ENCODE measurements at regions not wholly inside any gene's neighbourhood (a gene's known extent, or its start where the extent isn't known, plus 50 kb on each side); places are given as distances from the start of the nearest gene placed in this dataset.

- no peak for DNase-seq (ENCODE audit: low spot score)
These were observed 103.4 kb downstream of the QRFPR start for GRCh38 chr4:121277194-121278105.

GRCh38 chr4:121273191-121273590 is 107.6 kb downstream of the QRFPR start:
- no peak for DNase-seq (ENCODE audit: low spot score)

- DNase-seq (ENCODE audit: low spot score) = no peak
These were observed 108.3 kb downstream of the QRFPR start for GRCh38 chr4:121272526-121272925.

- DNase-seq (ENCODE audit: low spot score) = no peak
These were observed 106.3 kb upstream of the TNIP3 start for GRCh38 chr4:121270389-121270788.

- no peak for DNase-seq (ENCODE audit: low spot score)
These were observed 104.9 kb upstream of the TNIP3 start for GRCh38 chr4:121269001-121269400.

- no peak for DNase-seq (ENCODE audit: low spot score)
These were observed 102.9 kb upstream of the TNIP3 start for GRCh38 chr4:121266982-121267381.

- DNase-seq (ENCODE audit: low spot score) = no peak
These were observed 92.9 kb upstream of the TNIP3 start for GRCh38 chr4:121256887-121257466.

GRCh38 chr4:121255986-121256750 is 92.0 kb upstream of the TNIP3 start:
- DNase-seq (ENCODE audit: low spot score) = peak; percentile 25

GRCh38 chr4:121253961-121254360 is 89.8 kb upstream of the TNIP3 start:
- no peak for DNase-seq (ENCODE audit: low spot score)

- DNase-seq (ENCODE audit: low spot score) = peak; percentile 59
These were observed 88.2 kb upstream of the TNIP3 start for GRCh38 chr4:121252224-121252806.

GRCh38 chr4:121248747-121249146 is 84.6 kb upstream of the TNIP3 start:
- no peak for DNase-seq (ENCODE audit: low spot score)

- DNase-seq (ENCODE audit: low spot score) = no peak
These were observed 82.6 kb upstream of the TNIP3 start for GRCh38 chr4:121246698-121247097.

- no peak for DNase-seq (ENCODE audit: low spot score)
These were observed 79.4 kb upstream of the TNIP3 start for GRCh38 chr4:121243485-121243884.

- DNase-seq (ENCODE audit: low spot score) = no peak
These were observed 78.1 kb upstream of the TNIP3 start for GRCh38 chr4:121242188-121242750.

GRCh38 chr4:121239951-121240350 is 75.8 kb upstream of the TNIP3 start:
- no peak for DNase-seq (ENCODE audit: low spot score)

GRCh38 chr4:121238461-121238860 is 74.3 kb upstream of the TNIP3 start:
- DNase-seq (ENCODE audit: low spot score) = no peak

GRCh38 chr4:121237069-121237399 is 72.9 kb upstream of the TNIP3 start:
- no peak for DNase-seq (ENCODE audit: low spot score)

GRCh38 chr4:121236353-121237068 is 72.4 kb upstream of the TNIP3 start:
- DNase-seq (ENCODE audit: low spot score) = no peak

- no peak for DNase-seq (ENCODE audit: low spot score)
These were observed 69.9 kb upstream of the TNIP3 start for GRCh38 chr4:121233982-121234381.

GRCh38 chr4:121229993-121230392 is 65.9 kb upstream of the TNIP3 start:
- DNase-seq (ENCODE audit: low spot score) = no peak

- no peak for DNase-seq (ENCODE audit: low spot score)
These were observed 64.7 kb upstream of the TNIP3 start for GRCh38 chr4:121228848-121229247.

Measured in LoVo (cell line).